HG02798 (cell line): ENCODE measurements at regions not wholly inside any gene's neighbourhood (a gene's known extent, or its start where the extent isn't known, plus 50 kb on each side); places are given as distances from the start of the nearest gene placed in this dataset.
"Not testable (repeated sequence)": the region's sequence is repeated elsewhere in the genome, so short reads cannot be mapped to it uniquely, and the experiment has no call there.

ENCODE experiments used
- ATAC-seq: cut with Tn5 transposase; IDR thresholded peaks from one replicate; pipeline ENCODE4 v1.9.1; 2021; ENCODE audit warnings: mild to moderate bottlenecking; ENCODE audit not compliant: unreplicated experiment, poor library complexity

GRCh38 chr18:49731860-49732311 is 81.4 kb downstream of the ACAA2 start:
- no peak for ATAC-seq

- no peak for ATAC-seq
Measured at GRCh38 chr18:49731421-49731841, 81.9 kb downstream of the ACAA2 start.

GRCh38 chr18:49730951-49731391 is 82.4 kb downstream of the ACAA2 start:
- no peak for ATAC-seq

- ATAC-seq: no peak
Measured at GRCh38 chr18:49728542-49728941, 84.8 kb downstream of the ACAA2 start.

- no peak for ATAC-seq
Measured at GRCh38 chr18:49727816-49728215, 85.5 kb downstream of the ACAA2 start.

- no peak for ATAC-seq
Measured at GRCh38 chr18:49726675-49726963, 86.7 kb downstream of the ACAA2 start.

GRCh38 chr18:49725809-49726674 is 87.3 kb downstream of the ACAA2 start:
- no peak for ATAC-seq

GRCh38 chr18:49723648-49724180 is 89.6 kb downstream of the ACAA2 start:
- ATAC-seq: peak; percentile 44

- ATAC-seq: no peak
Measured at GRCh38 chr18:49722477-49722876, 90.9 kb downstream of the ACAA2 start.

GRCh38 chr18:49721981-49722380 is 91.4 kb downstream of the ACAA2 start:
- no peak for ATAC-seq

GRCh38 chr18:49720944-49721343 is 92.4 kb downstream of the ACAA2 start:
- ATAC-seq: not testable (repeated sequence)

GRCh38 chr18:49717617-49718016 is 95.7 kb downstream of the ACAA2 start:
- no peak for ATAC-seq

- no peak for ATAC-seq
Measured at GRCh38 chr18:49716035-49716434, 97.3 kb downstream of the ACAA2 start.

- no peak for ATAC-seq
Measured at GRCh38 chr18:49709347-49709690, 104.0 kb downstream of the ACAA2 start.

GRCh38 chr18:49708662-49709346 is 104.5 kb downstream of the ACAA2 start:
- no peak for ATAC-seq

GRCh38 chr18:49707599-49707998 is 105.7 kb downstream of the ACAA2 start:
- ATAC-seq: no peak

GRCh38 chr18:49704334-49704733 is 109.0 kb downstream of the ACAA2 start:
- ATAC-seq: no peak

GRCh38 chr18:49701190-49701589 is 112.1 kb downstream of the ACAA2 start:
- no peak for ATAC-seq

GRCh38 chr18:49699303-49699702 is 114.0 kb downstream of the ACAA2 start:
- ATAC-seq: no peak

- ATAC-seq: no peak
Measured at GRCh38 chr18:49698525-49699025, 114.8 kb downstream of the ACAA2 start.

GRCh38 chr18:49697757-49698524 is 115.4 kb downstream of the ACAA2 start:
- no peak for ATAC-seq
